ENCODE measurements at regions not wholly inside any gene's neighbourhood (a gene's known extent, or its start where the extent isn't known, plus 50 kb on each side); places are given as distances from the start of the nearest gene placed in this dataset.
A peak's percentile ranks its signal among the peaks of the same experiment; 100 is the strongest.

GRCh38 chr5:125229556-125229955, 483.1 kb upstream of the ZNF608 start:
- no peak for TF ChIP-seq CTCF (IDR thresholded peaks at IDR 0.05; ENCODE audit: insufficient read depth, low read length, poor library complexity, severe bottlenecking)
- H3K36me3 ChIP-seq (ENCODE audit: control insufficient read depth, insufficient read depth, low read length) = no peaks in the 10 kb centered on the region
- no peak overlapping the region for H3K4me3 ChIP-seq (ENCODE audit: low read depth, low read length)
- DNase-seq (ENCODE audit: low read depth) = no peak
- H3K27me3 ChIP-seq (ENCODE audit: control insufficient read depth, insufficient read depth, low read length) = no peaks in the 10 kb centered on the region

GRCh38 chr5:125232779-125233230, 486.4 kb upstream of the ZNF608 start:
- DNase-seq (ENCODE audit: low read depth) = peak; percentile 25
- no peaks in the 10 kb centered on the region for H3K36me3 ChIP-seq (ENCODE audit: control insufficient read depth, insufficient read depth, low read length)
- H3K27me3 ChIP-seq (ENCODE audit: control insufficient read depth, insufficient read depth, low read length) = no peaks in the 10 kb centered on the region
- H3K4me3 ChIP-seq (ENCODE audit: low read depth, low read length) = no peak overlapping the region
- TF ChIP-seq CTCF (IDR thresholded peaks at IDR 0.05; ENCODE audit: insufficient read depth, low read length, poor library complexity, severe bottlenecking) = no peak

- DNase-seq (ENCODE audit: low read depth) = no peak
- Histone ChIP-seq H3K27me3 (ENCODE audit: control insufficient read depth, insufficient read depth, low read length) (no peaks in the 10 kb centered on the region), H3K36me3 (ENCODE audit: control insufficient read depth, insufficient read depth, low read length) (no peaks in the 10 kb centered on the region), H3K4me3 (ENCODE audit: low read depth, low read length) (no peak overlapping the region)
- TF ChIP-seq CTCF (IDR thresholded peaks at IDR 0.05; ENCODE audit: insufficient read depth, low read length, poor library complexity, severe bottlenecking) = no peak
These were observed 487.5 kb upstream of the ZNF608 start for GRCh38 chr5:125233944-125234343.

GRCh38 chr5:125236007-125236406, 489.6 kb upstream of the ZNF608 start:
- Histone ChIP-seq H3K4me3 (ENCODE audit: low read depth, low read length) (no peak overlapping the region), H3K36me3 (ENCODE audit: control insufficient read depth, insufficient read depth, low read length) (no peaks in the 10 kb centered on the region), H3K27me3 (ENCODE audit: control insufficient read depth, insufficient read depth, low read length) (no peaks in the 10 kb centered on the region)
- DNase-seq (ENCODE audit: low read depth) = no peak
- TF ChIP-seq CTCF (IDR thresholded peaks at IDR 0.05; ENCODE audit: insufficient read depth, low read length, poor library complexity, severe bottlenecking) = no peak

- Histone ChIP-seq H3K4me3 (ENCODE audit: low read depth, low read length) (no peak overlapping the region), H3K36me3 (ENCODE audit: control insufficient read depth, insufficient read depth, low read length) (no peaks in the 10 kb centered on the region), H3K27me3 (ENCODE audit: control insufficient read depth, insufficient read depth, low read length) (no peaks in the 10 kb centered on the region)
- no peak for TF ChIP-seq CTCF (IDR thresholded peaks at IDR 0.05; ENCODE audit: insufficient read depth, low read length, poor library complexity, severe bottlenecking)
- DNase-seq (ENCODE audit: low read depth) = no peak
These were observed 490.5 kb upstream of the ZNF608 start for GRCh38 chr5:125236981-125237380.

- no peaks in the 10 kb centered on the region for H3K36me3 ChIP-seq (ENCODE audit: control insufficient read depth, insufficient read depth, low read length)
- no peak overlapping the region for H3K4me3 ChIP-seq (ENCODE audit: low read depth, low read length)
- no peaks in the 10 kb centered on the region for H3K27me3 ChIP-seq (ENCODE audit: control insufficient read depth, insufficient read depth, low read length)
- no peak for TF ChIP-seq CTCF (IDR thresholded peaks at IDR 0.05; ENCODE audit: insufficient read depth, low read length, poor library complexity, severe bottlenecking)
- DNase-seq (ENCODE audit: low read depth) = no peak
These were observed 498.1 kb upstream of the ZNF608 start for GRCh38 chr5:125244531-125244930.

All from kidney epithelial cell (primary cell).